ENCODE measurements at regions not wholly inside any gene's neighbourhood (a gene's known extent, or its start where the extent isn't known, plus 50 kb on each side); places are given as distances from the start of the nearest gene placed in this dataset.

DNA sequence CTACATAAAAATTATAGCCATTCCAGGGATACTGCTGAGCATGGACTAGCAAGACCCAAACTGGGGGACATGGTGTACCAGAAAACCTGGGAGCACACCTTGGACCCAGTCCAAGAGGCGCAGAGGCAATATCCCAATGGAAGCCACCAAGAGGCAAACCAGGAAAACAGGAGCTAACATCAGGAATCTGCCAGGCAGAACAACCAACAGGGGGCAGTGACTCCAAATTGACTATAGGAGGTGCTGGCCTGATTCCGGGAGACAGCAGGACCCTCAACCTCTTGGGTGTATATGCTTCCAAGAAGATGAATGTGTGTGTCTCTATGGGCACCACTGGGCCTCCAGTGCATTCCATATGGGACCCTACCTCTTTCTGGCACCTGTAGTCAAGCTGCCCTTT, 172.7 kb upstream of the ARL4C start:
- no peak for TF ChIP-seq POLR2AphosphoS5 (IDR thresholded peaks at IDR 0.05; ENCODE audit: borderline replicate concordance, low read depth, low read length)
- TF ChIP-seq EZH2 (IDR thresholded peaks at IDR 0.05) = no peak
